HL-60 (cell line): ENCODE measurements at regions not wholly inside any gene's neighbourhood (a gene's known extent, or its start where the extent isn't known, plus 50 kb on each side); places are given as distances from the start of the nearest gene placed in this dataset.

Experiments
- POLR2AphosphoS5 ChIP-seq: IDR thresholded peaks from 2 replicates; pipeline ENCODE4 v1.6.1; 2012; ENCODE audit warnings: low read depth
- TF ChIP-seq, protein P1 (sequence below): IDR thresholded peaks from one replicate; pipeline ENCODE4 v1.5.1; 2011; ENCODE audit warnings: low read length, control low read depth, inconsistent platforms; ENCODE audit not compliant: insufficient read depth

DNA sequence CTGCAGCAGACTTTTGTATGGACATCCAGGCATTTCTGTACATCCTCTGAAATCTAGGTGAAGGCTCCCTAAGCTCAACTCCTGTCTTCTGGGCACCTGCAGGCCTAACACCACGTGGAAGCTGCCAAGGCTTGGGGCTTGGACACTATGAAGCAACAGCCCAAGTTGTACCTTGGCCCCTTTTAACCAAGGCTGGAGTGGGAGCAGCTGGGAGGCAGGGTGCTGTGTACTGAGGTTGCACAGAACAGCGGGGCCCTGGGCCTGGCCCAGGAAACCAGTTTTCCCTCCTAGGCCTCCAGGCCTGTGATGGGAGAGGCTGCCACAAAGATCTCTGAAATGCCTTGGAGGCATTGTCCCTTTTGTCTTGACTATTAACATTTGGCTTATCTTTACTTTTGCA is 214.4 kb upstream of the LRIG3 start:
- TF ChIP-seq, protein P1, sequence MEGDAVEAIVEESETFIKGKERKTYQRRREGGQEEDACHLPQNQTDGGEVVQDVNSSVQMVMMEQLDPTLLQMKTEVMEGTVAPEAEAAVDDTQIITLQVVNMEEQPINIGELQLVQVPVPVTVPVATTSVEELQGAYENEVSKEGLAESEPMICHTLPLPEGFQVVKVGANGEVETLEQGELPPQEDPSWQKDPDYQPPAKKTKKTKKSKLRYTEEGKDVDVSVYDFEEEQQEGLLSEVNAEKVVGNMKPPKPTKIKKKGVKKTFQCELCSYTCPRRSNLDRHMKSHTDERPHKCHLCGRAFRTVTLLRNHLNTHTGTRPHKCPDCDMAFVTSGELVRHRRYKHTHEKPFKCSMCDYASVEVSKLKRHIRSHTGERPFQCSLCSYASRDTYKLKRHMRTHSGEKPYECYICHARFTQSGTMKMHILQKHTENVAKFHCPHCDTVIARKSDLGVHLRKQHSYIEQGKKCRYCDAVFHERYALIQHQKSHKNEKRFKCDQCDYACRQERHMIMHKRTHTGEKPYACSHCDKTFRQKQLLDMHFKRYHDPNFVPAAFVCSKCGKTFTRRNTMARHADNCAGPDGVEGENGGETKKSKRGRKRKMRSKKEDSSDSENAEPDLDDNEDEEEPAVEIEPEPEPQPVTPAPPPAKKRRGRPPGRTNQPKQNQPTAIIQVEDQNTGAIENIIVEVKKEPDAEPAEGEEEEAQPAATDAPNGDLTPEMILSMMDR = no peak
- TF ChIP-seq POLR2AphosphoS5 = no peak
